SK-N-SH treated with all-trans-retinoic acid at 6 μM for 48 hours (cell line): ENCODE measurements at regions not wholly inside any gene's neighbourhood (a gene's known extent, or its start where the extent isn't known, plus 50 kb on each side); places are given as distances from the start of the nearest gene placed in this dataset.

Experiments
- ATAC-seq: fragments of 200-7000 bp; cut with Tn5 transposase; 3 replicates; pipeline ENCODE4 v1.9.1; 2020; ENCODE audit warnings: mild to moderate bottlenecking, moderate library complexity
- ARNTL ChIP-seq: fragments of 450-650 bp; formaldehyde crosslinking; IDR thresholded peaks from 2 replicates; pipeline ENCODE4 v1.5.0; 2020; ENCODE audit warnings: low read depth, mild to moderate bottlenecking, moderate library complexity, borderline replicate concordance
- BACH2 ChIP-seq: fragments of 250-450 bp; sonication (Bioruptor Pico); IDR thresholded peaks from 2 replicates; pipeline ENCODE4 v1.9.0; 2021; ENCODE audit warnings: mild to moderate bottlenecking, borderline replicate concordance
- CSRNP3 ChIP-seq: fragments of 250-450 bp; sonication (Bioruptor Pico); IDR thresholded peaks from 2 replicates; pipeline ENCODE4 v1.5.1; 2021; ENCODE audit warnings: mild to moderate bottlenecking, moderate library complexity
- ESRRG ChIP-seq: fragments of 250-450 bp; sonication (Bioruptor Pico); IDR thresholded peaks from 2 replicates; pipeline ENCODE4 v1.6.1; 2021; ENCODE audit warnings: mild to moderate bottlenecking
- GLIS3 ChIP-seq: fragments of 250-450 bp; sonication (Bioruptor Pico); IDR thresholded peaks from 2 replicates; pipeline ENCODE4 v1.5.0; 2020; ENCODE audit warnings: mild to moderate bottlenecking, moderate library complexity
- OSR1 ChIP-seq: fragments of 250-450 bp; sonication (Bioruptor Pico); IDR thresholded peaks from 2 replicates; pipeline ENCODE4 v1.8.0; 2022; ENCODE audit warnings: moderate library complexity, mild to moderate bottlenecking, inconsistent platforms
- PATZ1 ChIP-seq: fragments of 250-450 bp; sonication (Bioruptor Pico); IDR thresholded peaks from 2 replicates; pipeline ENCODE4 v1.8.0; 2020; ENCODE audit warnings: mild to moderate bottlenecking, moderate library complexity, borderline replicate concordance
- POU6F1 ChIP-seq: fragments of 250-450 bp; sonication (Bioruptor Pico); IDR thresholded peaks from 2 replicates; pipeline ENCODE4 v1.8.0; 2021; ENCODE audit warnings: low read depth, mild to moderate bottlenecking, moderate library complexity, borderline replicate concordance
- PPARA ChIP-seq: fragments of 250-450 bp; sonication (Bioruptor Pico); IDR thresholded peaks from 2 replicates; pipeline ENCODE4 v1.5.0; 2020; ENCODE audit warnings: mild to moderate bottlenecking, borderline replicate concordance
- RARB ChIP-seq: fragments of 250-450 bp; sonication (Bioruptor Pico); IDR thresholded peaks from 2 replicates; pipeline ENCODE4 v1.8.0; 2021; ENCODE audit warnings: mild to moderate bottlenecking, moderate library complexity
- SNAI2 ChIP-seq: fragments of 250-450 bp; sonication (Bioruptor Pico); IDR thresholded peaks from 2 replicates; pipeline ENCODE4 v1.5.0; 2020; ENCODE audit warnings: mild to moderate bottlenecking, moderate library complexity
- TCF4 ChIP-seq: fragments of 250-450 bp; sonication (Bioruptor Pico); IDR thresholded peaks from 2 replicates; pipeline ENCODE4 v1.8.0; 2021; ENCODE audit warnings: mild to moderate bottlenecking, moderate library complexity, borderline replicate concordance
- TOX ChIP-seq: fragments of 250-450 bp; sonication (Bioruptor Pico); IDR thresholded peaks from 2 replicates; pipeline ENCODE4 v1.8.0; 2021; ENCODE audit warnings: mild to moderate bottlenecking, moderate library complexity, borderline replicate concordance
- ZC3H10 ChIP-seq: fragments of 250-450 bp; sonication (Bioruptor Pico); IDR thresholded peaks from 2 replicates; pipeline ENCODE4 v1.5.1; 2021; ENCODE audit warnings: mild to moderate bottlenecking, moderate library complexity
- ZFP3 ChIP-seq: fragments of 250-450 bp; sonication (Bioruptor Pico); IDR thresholded peaks from 2 replicates; pipeline ENCODE4 v1.5.0; 2020; ENCODE audit warnings: mild to moderate bottlenecking, moderate library complexity
- ZFP30 ChIP-seq: fragments of 450-650 bp; formaldehyde crosslinking; IDR thresholded peaks from 2 replicates; pipeline ENCODE4 v1.5.0; 2022; ENCODE audit warnings: mild to moderate bottlenecking, moderate library complexity
- ZNF565 ChIP-seq: fragments of 450-650 bp; formaldehyde crosslinking; conservative IDR thresholded peaks from 2 replicates; pipeline ENCODE4 v1.5.0; 2020; ENCODE audit warnings: low read depth, mild to moderate bottlenecking, moderate library complexity
- ZNF70 ChIP-seq: fragments of 450-650 bp; formaldehyde crosslinking; IDR thresholded peaks from 2 replicates; pipeline ENCODE4 v1.5.0; 2020; ENCODE audit warnings: mild to moderate bottlenecking, moderate library complexity
- ZNF8 ChIP-seq: fragments of 450-650 bp; formaldehyde crosslinking; IDR thresholded peaks from 2 replicates; pipeline ENCODE4 v1.5.0; 2020; ENCODE audit warnings: mild to moderate bottlenecking, moderate library complexity
- TF ChIP-seq, protein P1 (sequence below): fragments of 250-450 bp; sonication (Bioruptor Pico); IDR thresholded peaks from 2 replicates; pipeline ENCODE4 v1.5.0; 2020; ENCODE audit warnings: mild to moderate bottlenecking, moderate library complexity

GRCh38 chr13:90233933-90234672 lies 1113.4 kb upstream of the MIR17HG start:
- no peak for ATAC-seq
- no peak for TF ChIP-seq BACH2 (CRISPR knock-in tag)

DNA sequence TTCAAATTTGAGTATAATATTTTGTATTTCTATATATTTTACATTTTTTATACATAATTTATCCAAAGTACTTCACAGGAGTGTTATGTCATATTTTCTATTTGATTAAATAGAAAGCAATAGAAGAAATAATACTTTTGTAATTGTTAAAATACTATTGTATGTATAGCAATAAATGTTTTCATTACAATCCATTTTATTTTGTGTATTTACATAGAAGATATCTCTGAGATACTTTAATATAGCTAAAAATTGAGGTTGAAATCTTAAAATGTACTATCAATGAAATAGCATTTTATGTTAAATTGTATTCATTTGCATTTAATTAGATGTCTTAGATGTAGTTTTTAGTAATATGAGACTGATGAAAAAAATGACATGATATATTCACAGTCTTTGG lies 1109.6 kb upstream of the MIR17HG start:
- no peak for ATAC-seq

GRCh38 chr13:90238413-90238812 lies 1109.1 kb upstream of the MIR17HG start:
- ATAC-seq = no peak
- TF ChIP-seq CSRNP3 (CRISPR knock-in tag) (no peak), TOX (no peak), OSR1 (no peak), RARB (CRISPR knock-in tag) (no peak), SNAI2 (CRISPR knock-in tag) (no peak), ZNF8 (CRISPR knock-in tag) (no peak), ZNF70 (no peak), BACH2 (CRISPR knock-in tag) (no peak), ESRRG (no peak)

More for the DNA sequence above, 1109.6 kb upstream of the MIR17HG start:
- TF ChIP-seq BACH2 (CRISPR knock-in tag) (no peak), POU6F1 (no peak), ZFP3 (CRISPR knock-in tag) (no peak), PPARA (CRISPR knock-in tag) (no peak), ZC3H10 (no peak), ESRRG (no peak), ZFP30 (CRISPR knock-in tag) (no peak), SNAI2 (CRISPR knock-in tag) (no peak)
- TF ChIP-seq, protein P1, sequence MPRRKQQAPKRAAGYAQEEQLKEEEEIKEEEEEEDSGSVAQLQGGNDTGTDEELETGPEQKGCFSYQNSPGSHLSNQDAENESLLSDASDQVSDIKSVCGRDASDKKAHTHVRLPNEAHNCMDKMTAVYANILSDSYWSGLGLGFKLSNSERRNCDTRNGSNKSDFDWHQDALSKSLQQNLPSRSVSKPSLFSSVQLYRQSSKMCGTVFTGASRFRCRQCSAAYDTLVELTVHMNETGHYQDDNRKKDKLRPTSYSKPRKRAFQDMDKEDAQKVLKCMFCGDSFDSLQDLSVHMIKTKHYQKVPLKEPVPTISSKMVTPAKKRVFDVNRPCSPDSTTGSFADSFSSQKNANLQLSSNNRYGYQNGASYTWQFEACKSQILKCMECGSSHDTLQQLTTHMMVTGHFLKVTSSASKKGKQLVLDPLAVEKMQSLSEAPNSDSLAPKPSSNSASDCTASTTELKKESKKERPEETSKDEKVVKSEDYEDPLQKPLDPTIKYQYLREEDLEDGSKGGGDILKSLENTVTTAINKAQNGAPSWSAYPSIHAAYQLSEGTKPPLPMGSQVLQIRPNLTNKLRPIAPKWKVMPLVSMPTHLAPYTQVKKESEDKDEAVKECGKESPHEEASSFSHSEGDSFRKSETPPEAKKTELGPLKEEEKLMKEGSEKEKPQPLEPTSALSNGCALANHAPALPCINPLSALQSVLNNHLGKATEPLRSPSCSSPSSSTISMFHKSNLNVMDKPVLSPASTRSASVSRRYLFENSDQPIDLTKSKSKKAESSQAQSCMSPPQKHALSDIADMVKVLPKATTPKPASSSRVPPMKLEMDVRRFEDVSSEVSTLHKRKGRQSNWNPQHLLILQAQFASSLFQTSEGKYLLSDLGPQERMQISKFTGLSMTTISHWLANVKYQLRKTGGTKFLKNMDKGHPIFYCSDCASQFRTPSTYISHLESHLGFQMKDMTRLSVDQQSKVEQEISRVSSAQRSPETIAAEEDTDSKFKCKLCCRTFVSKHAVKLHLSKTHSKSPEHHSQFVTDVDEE (CRISPR knock-in tag) = no peak

DNA sequence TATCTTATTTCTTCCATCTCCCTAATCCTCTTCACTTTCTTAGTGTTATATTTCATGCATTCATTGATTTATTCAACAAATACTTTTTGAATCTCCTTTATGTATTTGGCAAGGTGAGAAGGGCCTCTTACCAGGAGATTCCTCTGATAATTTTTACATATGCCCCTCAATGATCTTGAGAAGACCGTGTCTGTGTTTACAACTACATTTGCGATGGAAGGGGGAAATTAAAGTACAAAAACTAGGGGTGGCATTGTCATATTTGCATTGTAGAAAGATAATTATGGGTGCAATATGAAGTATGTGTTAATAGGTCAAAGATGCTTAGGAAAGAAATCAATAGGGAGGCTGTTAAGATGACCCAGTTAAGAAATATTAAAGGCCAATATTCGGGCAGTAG lies 1108.4 kb upstream of the MIR17HG start:
- TF ChIP-seq ZNF8 (CRISPR knock-in tag) (no peak), RARB (CRISPR knock-in tag) (no peak), ZFP3 (CRISPR knock-in tag) (no peak)
- ATAC-seq = no peak

DNA sequence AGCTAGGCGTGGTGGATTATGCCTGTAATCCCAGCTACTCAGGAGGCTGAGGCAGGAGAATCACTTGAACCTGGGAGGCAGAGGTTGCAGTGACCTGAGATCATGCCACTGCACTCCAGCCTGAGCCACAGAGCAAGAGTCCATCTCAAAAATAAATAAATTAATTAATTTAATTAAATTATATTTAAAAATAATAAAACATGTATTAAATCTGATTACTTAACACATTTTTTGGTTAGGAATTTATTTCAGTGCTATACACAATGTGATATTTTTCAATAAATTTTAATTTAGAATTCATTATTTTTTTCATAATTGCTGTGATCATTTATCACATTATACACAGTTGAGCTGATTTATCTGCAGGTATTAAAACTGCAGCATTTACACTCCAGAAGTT lies 1101.5 kb upstream of the MIR17HG start:
- no peak for ATAC-seq
- no peak for TF ChIP-seq PATZ1 (CRISPR knock-in tag)
- TF ChIP-seq PPARA (CRISPR knock-in tag) = no peak
- no peak for TF ChIP-seq ARNTL (CRISPR knock-in tag)
- TF ChIP-seq ZFP3 (CRISPR knock-in tag) = no peak
- TF ChIP-seq GLIS3 (CRISPR knock-in tag) = no peak
- no peak for TF ChIP-seq POU6F1
- TF ChIP-seq, protein P1 (CRISPR knock-in tag) = no peak
- no peak for TF ChIP-seq ZNF565 (CRISPR knock-in tag)
- no peak for TF ChIP-seq OSR1
- no peak for TF ChIP-seq TOX
- TF ChIP-seq BACH2 (CRISPR knock-in tag) = no peak
- no peak for TF ChIP-seq ZFP30 (CRISPR knock-in tag)
- TF ChIP-seq ZNF8 (CRISPR knock-in tag) = no peak
- no peak for TF ChIP-seq ZNF70
- no peak for TF ChIP-seq TCF4 (CRISPR knock-in tag)
- TF ChIP-seq SNAI2 (CRISPR knock-in tag) = no peak
- TF ChIP-seq RARB (CRISPR knock-in tag) = no peak
- no peak for TF ChIP-seq ESRRG
